ENCODE measurements at regions not wholly inside any gene's neighbourhood (a gene's known extent, or its start where the extent isn't known, plus 50 kb on each side); places are given as distances from the start of the nearest gene placed in this dataset.

DNA sequence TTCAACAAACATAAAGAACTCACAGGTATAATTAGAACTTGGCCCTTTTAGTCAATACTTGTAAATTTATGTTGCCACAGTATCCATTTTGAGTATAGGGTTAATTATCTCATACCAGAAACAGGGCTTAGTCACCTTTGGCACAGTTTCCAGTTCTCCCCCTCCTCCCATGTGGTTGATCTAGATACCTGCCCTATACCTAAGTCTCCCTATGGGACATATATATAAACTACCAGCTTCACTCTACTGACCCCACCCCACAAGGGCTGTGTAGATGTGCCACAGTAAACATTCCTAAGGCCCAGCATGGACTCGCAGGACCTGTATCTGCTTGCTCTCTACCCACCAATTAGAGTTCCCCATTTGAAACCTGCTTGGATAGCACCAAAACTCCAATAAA, 371.7 kb upstream of the RND3 start:
- TF ChIP-seq POLR2AphosphoS5 (IDR thresholded peaks at IDR 0.05) = no peak
- TF ChIP-seq, protein P1, sequence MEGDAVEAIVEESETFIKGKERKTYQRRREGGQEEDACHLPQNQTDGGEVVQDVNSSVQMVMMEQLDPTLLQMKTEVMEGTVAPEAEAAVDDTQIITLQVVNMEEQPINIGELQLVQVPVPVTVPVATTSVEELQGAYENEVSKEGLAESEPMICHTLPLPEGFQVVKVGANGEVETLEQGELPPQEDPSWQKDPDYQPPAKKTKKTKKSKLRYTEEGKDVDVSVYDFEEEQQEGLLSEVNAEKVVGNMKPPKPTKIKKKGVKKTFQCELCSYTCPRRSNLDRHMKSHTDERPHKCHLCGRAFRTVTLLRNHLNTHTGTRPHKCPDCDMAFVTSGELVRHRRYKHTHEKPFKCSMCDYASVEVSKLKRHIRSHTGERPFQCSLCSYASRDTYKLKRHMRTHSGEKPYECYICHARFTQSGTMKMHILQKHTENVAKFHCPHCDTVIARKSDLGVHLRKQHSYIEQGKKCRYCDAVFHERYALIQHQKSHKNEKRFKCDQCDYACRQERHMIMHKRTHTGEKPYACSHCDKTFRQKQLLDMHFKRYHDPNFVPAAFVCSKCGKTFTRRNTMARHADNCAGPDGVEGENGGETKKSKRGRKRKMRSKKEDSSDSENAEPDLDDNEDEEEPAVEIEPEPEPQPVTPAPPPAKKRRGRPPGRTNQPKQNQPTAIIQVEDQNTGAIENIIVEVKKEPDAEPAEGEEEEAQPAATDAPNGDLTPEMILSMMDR (IDR thresholded peaks at IDR 0.05) = no peak
- TF ChIP-seq EP300 (IDR thresholded peaks at IDR 0.05) = no peak
- no peak for TF ChIP-seq POLR2A (IDR thresholded peaks at IDR 0.05)
- no peaks in the 10 kb centered on the region for H3K4me1 ChIP-seq
- no peak for ATAC-seq
- no peaks in the 10 kb centered on the region for H3K9me3 ChIP-seq
- H3K36me3 ChIP-seq = no peaks in the 10 kb centered on the region
- H3K4me3 ChIP-seq = no peak overlapping the region
- no peaks in the 10 kb centered on the region for H3K27me3 ChIP-seq
- no peak overlapping the region for H3K27ac ChIP-seq
- 100% methylated on average over 1 of the region's 1 CpG for WGBS, 2 donors (ENCODE audit: low coverage in 1 of 2)

DNA sequence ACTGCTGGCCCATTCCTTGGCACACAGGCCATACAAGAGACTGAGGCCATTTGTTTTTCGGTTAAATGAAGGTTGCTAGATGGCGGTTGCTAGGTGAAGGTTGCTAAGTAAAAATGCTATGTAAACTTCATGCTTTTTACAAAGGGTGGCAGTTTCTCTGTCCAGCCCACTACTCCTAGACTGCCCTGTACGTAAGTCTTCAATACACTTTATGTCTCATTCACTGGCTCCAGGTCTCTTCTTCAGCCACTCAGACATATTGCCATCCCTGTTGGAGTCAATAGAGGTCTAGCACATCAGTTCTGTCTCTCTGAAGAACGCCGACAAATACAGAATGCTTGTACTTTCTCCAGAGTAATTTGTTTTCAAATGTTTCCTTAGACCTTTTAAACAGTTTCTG, 370.9 kb upstream of the RND3 start:
- TF ChIP-seq EP300 (IDR thresholded peaks at IDR 0.05) (no peak), POLR2A (IDR thresholded peaks at IDR 0.05) (no peak), POLR2AphosphoS5 (IDR thresholded peaks at IDR 0.05) (no peak)
- TF ChIP-seq, protein P1 (IDR thresholded peaks at IDR 0.05) = no peak
- H3K27ac ChIP-seq = no peak overlapping the region
- no peaks in the 10 kb centered on the region for H3K27me3 ChIP-seq
- WGBS, 2 donors (ENCODE audit: low coverage in 1 of 2) = 65 to 82% methylated on average over 5 of the region's 5 CpGs
- H3K36me3 ChIP-seq = no peaks in the 10 kb centered on the region
- ATAC-seq = no peak
- H3K9me3 ChIP-seq = no peaks in the 10 kb centered on the region
- H3K4me1 ChIP-seq = no peaks in the 10 kb centered on the region
- H3K4me3 ChIP-seq = no peak overlapping the region

DNA sequence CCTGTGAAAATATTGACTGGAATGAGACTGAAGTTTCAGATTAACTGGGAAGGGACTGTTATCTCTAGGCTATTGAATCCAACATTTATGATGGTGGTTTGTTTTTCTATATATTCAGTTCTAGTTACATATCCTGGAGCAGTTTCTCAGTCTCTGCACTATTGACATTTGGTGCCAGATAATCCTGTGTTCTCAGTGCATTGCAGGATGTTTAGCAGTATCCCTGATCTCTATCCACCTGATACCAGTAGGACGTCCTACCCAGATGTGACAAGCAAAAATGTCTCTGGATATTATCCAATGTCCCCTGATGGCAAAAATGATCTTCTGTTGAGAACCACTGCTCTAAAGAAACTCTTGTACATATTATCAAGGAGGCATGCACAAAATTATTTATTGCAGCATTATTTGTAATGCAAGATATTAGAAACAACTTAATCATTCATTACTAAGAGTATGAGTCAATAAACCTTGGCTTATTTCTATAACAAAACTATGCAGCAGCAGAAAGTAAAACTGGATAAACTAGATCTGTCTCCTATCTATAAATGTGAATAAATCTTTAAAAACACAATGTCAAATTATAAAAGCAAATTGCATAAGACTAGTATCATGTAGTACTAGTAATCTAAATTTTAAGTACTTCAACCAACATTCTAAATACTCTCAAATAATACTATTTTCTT, 369.3 kb upstream of the RND3 start:
- no peaks in the 10 kb centered on the region for H3K27me3 ChIP-seq
- H3K9me3 ChIP-seq = no peaks in the 10 kb centered on the region
- no peak overlapping the region for H3K27ac ChIP-seq
- no peak for TF ChIP-seq POLR2AphosphoS5 (IDR thresholded peaks at IDR 0.05)
- TF ChIP-seq, protein P1 (IDR thresholded peaks at IDR 0.05) = no peak
- TF ChIP-seq EP300 (IDR thresholded peaks at IDR 0.05) = no peak
- no peak for TF ChIP-seq POLR2A (IDR thresholded peaks at IDR 0.05)
- no peak overlapping the region for H3K4me3 ChIP-seq
- H3K4me1 ChIP-seq = no peaks in the 10 kb centered on the region
- 86 to 100% methylated on average over 1 of the region's 1 CpG for WGBS, 2 donors (ENCODE audit: low coverage in 1 of 2)
- ATAC-seq = no peak
- H3K36me3 ChIP-seq = no peaks in the 10 kb centered on the region

DNA sequence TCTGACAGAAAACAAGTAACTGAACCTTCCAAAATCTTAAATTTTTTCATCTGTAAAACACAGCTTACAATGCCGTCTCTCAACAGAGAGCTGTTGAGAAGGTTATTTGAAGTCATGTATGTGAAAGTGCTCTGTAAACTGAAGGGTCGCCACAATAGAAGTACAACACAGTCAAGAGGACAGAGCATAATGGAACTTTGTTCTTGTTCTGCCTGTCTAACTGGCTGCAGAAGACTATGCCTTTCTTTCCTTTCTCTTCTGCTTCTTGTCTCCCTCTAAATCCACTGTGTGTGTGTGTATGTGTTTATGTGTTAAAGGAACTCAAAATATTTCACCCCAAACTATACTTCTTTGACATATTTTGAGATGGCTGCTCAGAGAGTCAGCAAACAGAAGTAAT, 365.8 kb upstream of the RND3 start:
- 59 to 89% methylated on average over 1 to 2 of the region's 2 CpGs for WGBS, 2 donors (ENCODE audit: low coverage in 1 of 2)
- Histone ChIP-seq H3K4me1 (no peaks in the 10 kb centered on the region), H3K27ac (no peak overlapping the region), H3K9me3 (peaks cover 0 to 9% (median 0%) of the 10 kb centered on the region in 3 donors), H3K36me3 (no peaks in the 10 kb centered on the region), H3K27me3 (no peaks in the 10 kb centered on the region), H3K4me3 (no peak overlapping the region)
- no peak for ATAC-seq
- TF ChIP-seq POLR2A (IDR thresholded peaks at IDR 0.05) = no peak
- no peak for TF ChIP-seq EP300 (IDR thresholded peaks at IDR 0.05)
- TF ChIP-seq POLR2AphosphoS5 (IDR thresholded peaks at IDR 0.05) = no peak
- TF ChIP-seq, protein P1 (IDR thresholded peaks at IDR 0.05) = no peak

DNA sequence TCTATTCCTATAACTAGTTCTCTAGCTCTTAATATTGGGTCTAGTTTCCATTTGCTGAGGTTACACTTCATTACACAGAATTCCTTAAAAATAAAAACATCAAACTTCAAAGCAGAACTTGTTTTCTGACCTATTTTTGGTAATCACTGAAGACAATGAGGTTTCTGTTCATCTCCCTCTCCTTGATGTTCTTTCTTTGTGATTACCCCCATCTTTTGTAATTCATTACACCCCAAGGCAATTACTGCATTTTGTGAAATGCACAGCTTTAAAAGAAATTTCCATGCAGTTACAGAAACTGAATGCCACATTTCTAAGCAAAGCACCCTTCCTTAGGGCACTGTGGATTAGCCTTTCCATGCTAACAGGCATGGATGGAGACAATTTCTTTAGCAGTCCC, 363.2 kb upstream of the RND3 start:
- H3K4me1 ChIP-seq = no peaks in the 10 kb centered on the region
- H3K36me3 ChIP-seq = no peaks in the 10 kb centered on the region
- H3K4me3 ChIP-seq = no peak overlapping the region
- ATAC-seq = no peak
- no peaks in the 10 kb centered on the region for H3K27me3 ChIP-seq
- peaks cover 0 to 9% (median 0%) of the 10 kb centered on the region in 3 donors for H3K9me3 ChIP-seq
- TF ChIP-seq, protein P1 (IDR thresholded peaks at IDR 0.05) = no peak
- no peak for TF ChIP-seq POLR2AphosphoS5 (IDR thresholded peaks at IDR 0.05)
- TF ChIP-seq POLR2A (IDR thresholded peaks at IDR 0.05) = no peak
- TF ChIP-seq EP300 (IDR thresholded peaks at IDR 0.05) = no peak
- no peak overlapping the region for H3K27ac ChIP-seq

Data from gastroesophageal sphincter (tissue), 4 donors.